HG03520 (cell line): ENCODE measurements at regions not wholly inside any gene's neighbourhood (a gene's known extent, or its start where the extent isn't known, plus 50 kb on each side); places are given as distances from the start of the nearest gene placed in this dataset.
"Not testable (repeated sequence)": the region's sequence is repeated elsewhere in the genome, so short reads cannot be mapped to it uniquely, and the experiment has no call there.

Experiments
- ATAC-seq: cut with Tn5 transposase; IDR thresholded peaks from one replicate; pipeline ENCODE4 v1.9.1; 2021; ENCODE audit warnings: mild to moderate bottlenecking, moderate library complexity; ENCODE audit not compliant: unreplicated experiment

GRCh38 chr2:133967326-133967725, 286.5 kb upstream of the MGAT5 start:
- no peak for ATAC-seq

GRCh38 chr2:133968446-133968845, 285.4 kb upstream of the MGAT5 start:
- ATAC-seq: no peak

- ATAC-seq: no peak
These were observed 283.2 kb upstream of the MGAT5 start for GRCh38 chr2:133970641-133971040.

- ATAC-seq: no peak
These were observed 281.6 kb upstream of the MGAT5 start for GRCh38 chr2:133972297-133972696.

GRCh38 chr2:133972786-133973185, 281.1 kb upstream of the MGAT5 start:
- no peak for ATAC-seq

- no peak for ATAC-seq
These were observed 279.5 kb upstream of the MGAT5 start for GRCh38 chr2:133974353-133974752.

- no peak for ATAC-seq
These were observed 278.7 kb upstream of the MGAT5 start for GRCh38 chr2:133975135-133975534.

GRCh38 chr2:133975676-133976428, 278.0 kb upstream of the MGAT5 start:
- no peak for ATAC-seq

- no peak for ATAC-seq
These were observed 277.2 kb upstream of the MGAT5 start for GRCh38 chr2:133976659-133977058.

- ATAC-seq: no peak
These were observed 276.5 kb upstream of the MGAT5 start for GRCh38 chr2:133977405-133977804.

GRCh38 chr2:133982256-133982655, 271.6 kb upstream of the MGAT5 start:
- ATAC-seq: no peak

- no peak for ATAC-seq
These were observed 268.3 kb upstream of the MGAT5 start for GRCh38 chr2:133985563-133985962.

- no peak for ATAC-seq
These were observed 267.6 kb upstream of the MGAT5 start for GRCh38 chr2:133986081-133986837.

GRCh38 chr2:133986881-133987795, 266.7 kb upstream of the MGAT5 start:
- ATAC-seq: no peak

- no peak for ATAC-seq
These were observed 265.5 kb upstream of the MGAT5 start for GRCh38 chr2:133988316-133988891.

GRCh38 chr2:133991606-133992168, 262.2 kb upstream of the MGAT5 start:
- ATAC-seq: no peak

GRCh38 chr2:133992454-133992853, 261.4 kb upstream of the MGAT5 start:
- no peak for ATAC-seq

GRCh38 chr2:133993160-133993559, 260.7 kb upstream of the MGAT5 start:
- no peak for ATAC-seq

- ATAC-seq: not testable (repeated sequence)
These were observed 255.1 kb upstream of the MGAT5 start for GRCh38 chr2:133998726-133999125.

GRCh38 chr2:134002391-134002790, 251.5 kb upstream of the MGAT5 start:
- ATAC-seq: no peak

GRCh38 chr2:134002921-134003320, 251.0 kb upstream of the MGAT5 start:
- ATAC-seq: no peak
